B cell (primary cell): ENCODE measurements at regions not wholly inside any gene's neighbourhood (a gene's known extent, or its start where the extent isn't known, plus 50 kb on each side); places are given as distances from the start of the nearest gene placed in this dataset.

ENCODE experiments used
- ATAC-seq: fragments of 200-7000 bp; cut with Tn5 transposase; one replicate; pipeline ENCODE4 v1.10.0; 2021; ENCODE audit warnings: low read depth, mild to moderate bottlenecking, moderate number of reproducible peaks, moderate library complexity
- CTCF ChIA-PET: fragments of 350-600 bp; sonication (Branson Sonifier 250); formaldehyde crosslinking; loops from one replicate; lab custom pipeline; 2021; ENCODE audit warnings: antibody characterized with exemption, inconsistent platforms; lab: Charles Lee
- POLR2A ChIA-PET: fragments of 350-600 bp; sonication (Branson Sonifier 250); formaldehyde crosslinking; loops from one replicate; lab custom pipeline; 2021; ENCODE audit warnings: antibody characterized with exemption; lab: Charles Lee
- DNase-seq: peaks from one replicate; pipeline ENCODE4 v3.0.0; 2013
- H2AFZ ChIP-seq: 2 replicates; pipeline ENCODE4 v1.6.1; 2012; ENCODE audit warnings: mild to moderate bottlenecking, low read depth, low read length; ENCODE audit not compliant: insufficient read depth, poor library complexity, severe bottlenecking
- H3K27ac ChIP-seq, 2 donors: 1 replicate in 1 of 2; 2 replicates in 1 of 2; pipeline ENCODE4 v1.5.1; 2012 to 2013; ENCODE audit warnings: low read length in 2 of 2, mild to moderate bottlenecking in 2 of 2, moderate library complexity in 1 of 2
- H3K27me3 ChIP-seq, 4 experiments: fragments of 200-600 bp in 1 of 4; sonication (generic) in 1 of 4; replicated peaks in 1 of 4; 1 replicate in 2 of 4; 2 replicates in 2 of 4; pipeline versions ENCODE4 v1.6.1 to v1.7.0; 2013 to 2016; ENCODE audit warnings: low read length in 3 of 4, mild to moderate bottlenecking in 2 of 4, mixed read lengths in 1 of 4, moderate library complexity in 1 of 4; ENCODE audit not compliant: insufficient read depth in 4 of 4, control insufficient read depth in 3 of 4; ENCODE audit errors: control extremely low read depth in 1 of 4
- H3K36me3 ChIP-seq, 2 experiments: replicated peaks in 1 of 2; 1 replicate in 1 of 2; 2 replicates in 1 of 2; pipeline versions ENCODE4 v1.6.1 to v1.7.1; 2013; ENCODE audit warnings: low read length in 1 of 2; ENCODE audit not compliant: insufficient read depth in 2 of 2, control insufficient read depth in 1 of 2; ENCODE audit errors: control extremely low read depth in 1 of 2, extremely low read depth in 1 of 2
- H3K4me1 ChIP-seq, 2 donors: fragments of 200-600 bp in 1 of 2; sonication (generic) in 1 of 2; 1 replicate in 1 of 2; 2 replicates in 1 of 2; pipeline versions ENCODE4 v1.5.1 to v1.6.1; 2013 to 2017; ENCODE audit warnings: low read length in 2 of 2; ENCODE audit not compliant: control insufficient read depth in 2 of 2, insufficient read depth in 2 of 2
- H3K4me2 ChIP-seq: replicated peaks from 2 replicates; pipeline ENCODE3; 2012; ENCODE audit warnings: mild to moderate bottlenecking, low read depth, low read length; ENCODE audit not compliant: poor library complexity, severe bottlenecking
- H3K4me3 ChIP-seq, 5 experiments: fragments of 200-600 bp in 1 of 5; sonication (generic) in 1 of 5; 1 replicate in 3 of 5; 2 replicates in 2 of 5; pipeline versions ENCODE4 v1.5.1 to v1.7.0; 2011 to 2016; ENCODE audit warnings: low read length in 4 of 5, mild to moderate bottlenecking in 4 of 5, low read depth in 2 of 5, control low read depth in 1 of 5, moderate library complexity in 1 of 5; ENCODE audit not compliant: insufficient read depth in 1 of 5; ENCODE audit errors: control extremely low read depth in 1 of 5, extremely low read depth in 1 of 5
- H3K79me2 ChIP-seq: fragments of 200-600 bp; sonication (generic); one replicate; pipeline ENCODE4 v1.6.0; 2016; ENCODE audit warnings: low read length; ENCODE audit not compliant: control insufficient read depth, insufficient read depth
- H3K9ac ChIP-seq: fragments of 200-600 bp; sonication (generic); 2 replicates; pipeline ENCODE4 v1.6.1; 2017; ENCODE audit warnings: mild to moderate bottlenecking, low read length, moderate library complexity
- H3K9me3 ChIP-seq, 3 donors: one replicate each; pipeline versions ENCODE4 v1.6.1 to v1.7.1; 2013; ENCODE audit warnings: low read length in 2 of 3; ENCODE audit not compliant: control insufficient read depth in 2 of 3, insufficient read depth in 1 of 3; ENCODE audit errors: control extremely low read depth in 1 of 3
- H4K20me1 ChIP-seq: 2 replicates; pipeline ENCODE4 v1.6.0; 2012; ENCODE audit warnings: mild to moderate bottlenecking, low read length; ENCODE audit not compliant: insufficient read depth, control insufficient read depth, poor library complexity, severe bottlenecking
- H3K27ac Mint-ChIP-seq: one replicate; pipeline ENCODE4 v1.8.0; 2021; ENCODE audit warnings: mixed read lengths
- H3K27me3 Mint-ChIP-seq: one replicate; pipeline ENCODE4 v1.8.0; 2021; ENCODE audit warnings: mixed read lengths
- H3K4me1 Mint-ChIP-seq: one replicate; pipeline ENCODE4 v1.8.0; 2021; ENCODE audit warnings: mixed read lengths
- H3K4me3 Mint-ChIP-seq: one replicate; pipeline ENCODE4 v1.8.0; 2021; ENCODE audit warnings: mixed read lengths
- H3K9me3 Mint-ChIP-seq: one replicate; pipeline ENCODE4 v1.8.0; 2022; ENCODE audit warnings: mixed read lengths; ENCODE audit not compliant: insufficient read depth
- EZH2 ChIP-seq: IDR thresholded peaks from 2 replicates; pipeline ENCODE4 v1.6.1; 2012; ENCODE audit warnings: borderline replicate concordance, low read depth, mild to moderate bottlenecking, moderate library complexity, low read length; ENCODE audit not compliant: insufficient read depth, poor library complexity, severe bottlenecking
- WGBS: methylation state at CpG from one replicate; pipeline ENCODE4 v1.1.5; 2013; ENCODE audit warnings: missing lambda C conversion rate; ENCODE audit not compliant: insufficient coverage; 5-methylcytosine and 5-hydroxymethylcytosine counted together
- intact Hi-C: fragments of 100-400 bp; cut with micrococcal nuclease; formaldehyde crosslinking; loops from one replicate; pipeline ENCODE4 v1.10.0; 2022
- TF ChIP-seq, protein P1 (sequence below): fragments of 200-600 bp; IDR thresholded peaks from one replicate; pipeline ENCODE4 v1.8.0; 2022; ENCODE audit warnings: antibody characterized with exemption, mild to moderate bottlenecking

DNA sequence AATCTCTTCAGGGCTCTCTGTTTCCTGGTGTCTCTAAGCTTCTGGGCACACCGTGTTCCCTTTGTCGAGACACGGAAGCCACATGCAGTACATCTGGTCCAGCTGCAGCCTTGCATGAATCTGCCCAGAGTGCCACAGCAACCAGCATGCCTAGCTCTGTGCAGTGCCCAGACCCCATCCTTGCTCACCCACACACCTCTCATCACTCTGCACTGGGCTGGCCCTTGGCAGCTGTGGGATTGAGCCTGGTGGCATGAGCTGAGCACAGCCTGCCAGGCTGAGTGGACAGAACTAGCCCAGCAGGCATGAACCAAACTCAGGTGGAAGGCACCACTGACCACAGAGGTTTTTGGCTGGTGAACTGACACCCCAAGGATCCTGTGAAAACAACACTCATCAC is 279.9 kb downstream of the ATXN7L3B start:
- ChIA-PET CTCF (no interaction called here), POLR2A (no interaction called here)
- no peak for ATAC-seq
- no peak for DNase-seq
- Histone ChIP-seq H3K4me1 (no peaks in the 10 kb centered on the region), H2AFZ (no peak overlapping the region), H3K4me2 (no peak overlapping the region), H3K4me3 (no peak overlapping the region), H3K27me3 (no peaks in the 10 kb centered on the region), H3K27ac (no peak overlapping the region), H4K20me1 (no peaks in the 10 kb centered on the region), H3K79me2 (no peaks in the 10 kb centered on the region), H3K9me3 (peaks cover 0 to 12% (median 2%) of the 10 kb centered on the region in 3 donors), H3K36me3 (no peaks in the 10 kb centered on the region), H3K9ac (no peak overlapping the region)
- intact Hi-C loops = no loop called here
- no peak for TF ChIP-seq EZH2
- TF ChIP-seq, protein P1, sequence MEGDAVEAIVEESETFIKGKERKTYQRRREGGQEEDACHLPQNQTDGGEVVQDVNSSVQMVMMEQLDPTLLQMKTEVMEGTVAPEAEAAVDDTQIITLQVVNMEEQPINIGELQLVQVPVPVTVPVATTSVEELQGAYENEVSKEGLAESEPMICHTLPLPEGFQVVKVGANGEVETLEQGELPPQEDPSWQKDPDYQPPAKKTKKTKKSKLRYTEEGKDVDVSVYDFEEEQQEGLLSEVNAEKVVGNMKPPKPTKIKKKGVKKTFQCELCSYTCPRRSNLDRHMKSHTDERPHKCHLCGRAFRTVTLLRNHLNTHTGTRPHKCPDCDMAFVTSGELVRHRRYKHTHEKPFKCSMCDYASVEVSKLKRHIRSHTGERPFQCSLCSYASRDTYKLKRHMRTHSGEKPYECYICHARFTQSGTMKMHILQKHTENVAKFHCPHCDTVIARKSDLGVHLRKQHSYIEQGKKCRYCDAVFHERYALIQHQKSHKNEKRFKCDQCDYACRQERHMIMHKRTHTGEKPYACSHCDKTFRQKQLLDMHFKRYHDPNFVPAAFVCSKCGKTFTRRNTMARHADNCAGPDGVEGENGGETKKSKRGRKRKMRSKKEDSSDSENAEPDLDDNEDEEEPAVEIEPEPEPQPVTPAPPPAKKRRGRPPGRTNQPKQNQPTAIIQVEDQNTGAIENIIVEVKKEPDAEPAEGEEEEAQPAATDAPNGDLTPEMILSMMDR = no peak
- no peaks in the 10 kb centered on the region for H3K4me1 Mint-ChIP-seq
- H3K4me3 Mint-ChIP-seq = no peak overlapping the region
- no peak overlapping the region for H3K27ac Mint-ChIP-seq
- no peaks in the 10 kb centered on the region for H3K27me3 Mint-ChIP-seq
- peaks cover 4% of the 10 kb centered on the region for H3K9me3 Mint-ChIP-seq
- 96% methylated on average over 3 of the region's 3 CpGs for WGBS

DNA sequence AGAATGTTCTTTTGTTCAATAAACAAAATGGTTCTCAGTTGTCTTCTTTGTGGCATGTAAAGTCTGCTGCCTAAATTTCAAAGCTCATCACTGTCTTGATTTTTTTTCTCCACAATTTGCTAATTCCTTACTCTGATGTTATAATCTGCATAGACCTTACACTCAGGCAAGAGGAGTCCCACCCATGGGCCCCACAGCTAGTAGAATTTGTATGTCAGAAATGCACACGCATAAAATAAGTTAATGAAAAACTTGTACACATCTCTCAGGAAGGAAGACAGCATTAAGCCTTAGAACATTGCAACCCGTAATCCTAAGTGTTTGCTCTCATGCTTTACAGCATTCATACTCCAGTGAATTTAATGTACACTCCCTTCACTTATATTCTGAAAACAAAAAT is 280.8 kb downstream of the ATXN7L3B start:
- intact Hi-C loops = no loop called here
- ChIA-PET CTCF (no interaction called here), POLR2A (no interaction called here)
- H3K4me1 Mint-ChIP-seq = no peaks in the 10 kb centered on the region
- Histone ChIP-seq H3K9ac (no peak overlapping the region), H3K4me3 (no peak overlapping the region), H3K4me1 (no peaks in the 10 kb centered on the region), H4K20me1 (no peaks in the 10 kb centered on the region), H3K4me2 (no peak overlapping the region), H3K79me2 (no peaks in the 10 kb centered on the region), H2AFZ (no peak overlapping the region), H3K27me3 (no peaks in the 10 kb centered on the region), H3K27ac (no peak overlapping the region), H3K36me3 (no peaks in the 10 kb centered on the region), H3K9me3 (peaks cover 0 to 12% (median 2%) of the 10 kb centered on the region in 3 donors)
- peaks cover 4% of the 10 kb centered on the region for H3K9me3 Mint-ChIP-seq
- no peak for DNase-seq
- no peaks in the 10 kb centered on the region for H3K27me3 Mint-ChIP-seq
- no peak overlapping the region for H3K4me3 Mint-ChIP-seq
- TF ChIP-seq, protein P1 = no peak
- no peak for TF ChIP-seq EZH2
- no peak overlapping the region for H3K27ac Mint-ChIP-seq
- ATAC-seq = no peak
- WGBS = no CpG with 5 or more reads among the region's 2 CpGs
